ENCODE measurements at regions not wholly inside any gene's neighbourhood (a gene's known extent, or its start where the extent isn't known, plus 50 kb on each side); places are given as distances from the start of the nearest gene placed in this dataset.

DNA sequence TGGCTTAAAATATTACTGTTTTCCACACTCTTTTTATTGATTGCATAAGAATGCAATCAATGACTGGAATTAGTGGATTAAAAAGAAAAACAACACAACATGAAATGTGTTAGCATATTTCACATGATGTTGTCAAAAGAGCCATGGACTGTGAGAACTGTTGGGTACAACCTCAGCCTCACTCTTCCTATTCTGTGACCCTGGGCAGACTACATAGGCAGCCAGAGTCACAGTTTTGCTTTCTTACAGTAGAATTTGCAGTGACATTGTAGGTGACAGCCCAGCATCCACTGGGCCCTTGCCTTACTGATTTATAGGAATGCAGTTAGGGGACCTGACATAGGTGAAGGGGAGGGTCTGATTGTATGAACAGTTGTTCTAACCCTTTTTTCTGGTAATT lies 471.4 kb upstream of the SLC35B3 start:
- Histone ChIP-seq H3K27ac (no peak overlapping the region), H3K9me3 (no peaks in the 10 kb centered on the region), H3K4me3 (no peak overlapping the region), H3K4me1 (no peaks in the 10 kb centered on the region), H3K36me3 (no peaks in the 10 kb centered on the region), H3K27me3 (no peaks in the 10 kb centered on the region)
- intact Hi-C loops (cut with DNase I) = no loop called here
- no peak for TF ChIP-seq POLR2A (IDR thresholded peaks at IDR 0.05)
- DNase-seq (ENCODE audit: extremely low spot score in 2 of 2) = no peak

DNA sequence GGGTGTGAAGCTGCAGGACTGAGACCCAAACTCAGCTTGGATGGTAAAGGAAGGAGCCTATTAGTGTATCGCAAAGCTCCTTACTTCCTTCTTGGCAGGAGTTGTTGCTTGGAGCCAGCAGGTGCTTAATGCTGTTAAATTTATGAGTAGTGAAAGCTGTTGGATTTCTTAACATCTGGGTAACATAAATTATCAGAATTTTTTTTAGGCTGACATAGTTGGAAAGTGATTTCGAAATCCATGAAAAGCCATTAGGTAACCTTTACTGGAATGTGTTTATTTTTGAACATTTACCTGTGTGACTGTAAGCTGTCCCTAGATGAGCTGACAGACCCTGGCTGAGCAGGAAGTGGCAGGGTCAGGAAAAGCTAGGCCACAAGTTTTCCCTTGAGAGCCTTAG lies 470.4 kb upstream of the SLC35B3 start:
- Histone ChIP-seq H3K27ac (no peak overlapping the region), H3K36me3 (no peaks in the 10 kb centered on the region), H3K4me1 (no peaks in the 10 kb centered on the region), H3K27me3 (no peaks in the 10 kb centered on the region), H3K4me3 (no peak overlapping the region), H3K9me3 (no peaks in the 10 kb centered on the region)
- intact Hi-C loops (cut with DNase I) = no loop called here
- TF ChIP-seq POLR2A (IDR thresholded peaks at IDR 0.05) (no peak), POLR2AphosphoS5 (IDR thresholded peaks at IDR 0.05; ENCODE audit: insufficient read depth in 1 of 2, low read depth in 1 of 2) (peak in 1 of 2 donors; percentile 47)
- TF ChIP-seq, protein P1, sequence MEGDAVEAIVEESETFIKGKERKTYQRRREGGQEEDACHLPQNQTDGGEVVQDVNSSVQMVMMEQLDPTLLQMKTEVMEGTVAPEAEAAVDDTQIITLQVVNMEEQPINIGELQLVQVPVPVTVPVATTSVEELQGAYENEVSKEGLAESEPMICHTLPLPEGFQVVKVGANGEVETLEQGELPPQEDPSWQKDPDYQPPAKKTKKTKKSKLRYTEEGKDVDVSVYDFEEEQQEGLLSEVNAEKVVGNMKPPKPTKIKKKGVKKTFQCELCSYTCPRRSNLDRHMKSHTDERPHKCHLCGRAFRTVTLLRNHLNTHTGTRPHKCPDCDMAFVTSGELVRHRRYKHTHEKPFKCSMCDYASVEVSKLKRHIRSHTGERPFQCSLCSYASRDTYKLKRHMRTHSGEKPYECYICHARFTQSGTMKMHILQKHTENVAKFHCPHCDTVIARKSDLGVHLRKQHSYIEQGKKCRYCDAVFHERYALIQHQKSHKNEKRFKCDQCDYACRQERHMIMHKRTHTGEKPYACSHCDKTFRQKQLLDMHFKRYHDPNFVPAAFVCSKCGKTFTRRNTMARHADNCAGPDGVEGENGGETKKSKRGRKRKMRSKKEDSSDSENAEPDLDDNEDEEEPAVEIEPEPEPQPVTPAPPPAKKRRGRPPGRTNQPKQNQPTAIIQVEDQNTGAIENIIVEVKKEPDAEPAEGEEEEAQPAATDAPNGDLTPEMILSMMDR (IDR thresholded peaks at IDR 0.05) = no peak
- no peak for DNase-seq (ENCODE audit: extremely low spot score in 2 of 2)

DNA sequence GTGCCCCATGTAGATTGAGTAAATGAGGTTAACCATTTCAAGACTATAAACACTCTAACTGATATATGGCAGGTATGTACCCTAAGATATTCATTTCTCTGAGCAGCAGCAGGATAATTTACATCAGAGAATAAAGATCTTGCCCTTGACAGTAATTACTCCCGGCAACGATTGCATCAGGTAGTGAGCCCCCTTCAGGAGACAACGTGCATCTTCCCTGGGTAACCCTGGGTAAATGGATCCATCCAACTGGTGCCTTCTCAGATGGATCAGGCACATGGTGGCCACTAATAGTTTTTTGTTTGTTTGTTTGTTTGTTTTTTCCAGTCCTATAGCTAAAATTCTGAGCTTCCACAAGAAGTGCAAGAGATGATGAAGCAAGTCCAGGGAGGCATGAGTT lies 469.4 kb upstream of the SLC35B3 start:
- Histone ChIP-seq H3K4me3 (no peak overlapping the region), H3K27ac (no peak overlapping the region), H3K9me3 (no peaks in the 10 kb centered on the region), H3K27me3 (no peaks in the 10 kb centered on the region), H3K36me3 (no peaks in the 10 kb centered on the region), H3K4me1 (no peaks in the 10 kb centered on the region)
- no peak for TF ChIP-seq POLR2AphosphoS5 (IDR thresholded peaks at IDR 0.05; ENCODE audit: insufficient read depth in 1 of 2, low read depth in 1 of 2)
- TF ChIP-seq, protein P1 (IDR thresholded peaks at IDR 0.05) = no peak
- no peak for TF ChIP-seq POLR2A (IDR thresholded peaks at IDR 0.05)
- DNase-seq (ENCODE audit: extremely low spot score in 2 of 2) = no peak
- intact Hi-C loops (cut with DNase I) = no loop called here

DNA sequence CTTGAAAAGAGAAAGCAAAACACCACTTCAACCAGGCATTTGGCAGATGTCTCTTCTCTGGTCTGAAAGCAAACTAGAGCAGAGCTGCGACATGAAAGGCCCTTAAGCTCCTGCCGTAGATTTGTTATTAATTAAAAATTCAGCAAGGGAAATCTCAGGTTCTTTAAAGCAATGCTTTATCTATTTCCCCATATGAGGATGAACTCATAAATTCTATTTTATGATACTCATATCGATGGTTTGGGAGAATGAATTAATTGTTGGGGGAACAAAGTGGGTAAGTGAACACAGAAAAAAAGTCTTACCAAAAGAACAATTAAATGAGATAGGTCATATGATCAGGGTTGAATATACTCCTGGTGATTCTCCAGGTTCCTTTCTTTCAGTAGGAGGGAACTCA lies 464.7 kb upstream of the SLC35B3 start:
- Histone ChIP-seq H3K4me3 (no peak overlapping the region), H3K36me3 (no peaks in the 10 kb centered on the region), H3K9me3 (no peaks in the 10 kb centered on the region), H3K27ac (no peak overlapping the region), H3K27me3 (no peaks in the 10 kb centered on the region), H3K4me1 (no peaks in the 10 kb centered on the region)
- TF ChIP-seq POLR2AphosphoS5 (IDR thresholded peaks at IDR 0.05; ENCODE audit: insufficient read depth in 1 of 2, low read depth in 1 of 2) (no peak), POLR2A (IDR thresholded peaks at IDR 0.05) (no peak)
- TF ChIP-seq, protein P1 (IDR thresholded peaks at IDR 0.05) = no peak
- no peak for DNase-seq (ENCODE audit: extremely low spot score in 2 of 2)
- intact Hi-C loops (cut with DNase I) = no loop called here

DNA sequence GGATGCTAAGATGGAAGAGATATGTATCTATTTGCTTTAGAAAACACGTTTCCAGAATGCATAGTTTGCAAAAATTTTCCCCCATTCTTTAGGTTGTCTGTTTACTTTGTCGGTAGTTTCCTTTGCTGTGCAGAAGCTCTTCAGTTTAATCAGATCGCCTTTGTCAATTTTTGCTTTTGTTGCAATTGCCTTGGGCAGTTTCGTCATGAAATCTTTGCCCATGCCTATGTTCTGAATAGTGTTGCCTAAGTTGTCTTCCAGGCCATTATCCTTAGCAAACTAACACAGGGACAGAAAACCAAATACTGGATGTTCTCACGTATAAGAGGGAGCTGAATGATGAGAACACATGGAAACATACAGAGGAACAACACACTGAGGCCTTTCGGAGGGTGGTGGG lies 454.2 kb upstream of the SLC35B3 start:
- H3K4me3 ChIP-seq = no peak overlapping the region
- no peaks in the 10 kb centered on the region for H3K9me3 ChIP-seq
- H3K27me3 ChIP-seq = no peaks in the 10 kb centered on the region
- TF ChIP-seq, protein P1 (IDR thresholded peaks at IDR 0.05) = no peak
- TF ChIP-seq POLR2A (IDR thresholded peaks at IDR 0.05) = no peak
- TF ChIP-seq POLR2AphosphoS5 (IDR thresholded peaks at IDR 0.05; ENCODE audit: insufficient read depth in 1 of 2, low read depth in 1 of 2) = no peak
- no peaks in the 10 kb centered on the region for H3K4me1 ChIP-seq
- H3K36me3 ChIP-seq = no peaks in the 10 kb centered on the region
- intact Hi-C loops (cut with DNase I) = no loop called here
- no peak overlapping the region for H3K27ac ChIP-seq
- no peak for DNase-seq (ENCODE audit: extremely low spot score in 2 of 2)

DNA sequence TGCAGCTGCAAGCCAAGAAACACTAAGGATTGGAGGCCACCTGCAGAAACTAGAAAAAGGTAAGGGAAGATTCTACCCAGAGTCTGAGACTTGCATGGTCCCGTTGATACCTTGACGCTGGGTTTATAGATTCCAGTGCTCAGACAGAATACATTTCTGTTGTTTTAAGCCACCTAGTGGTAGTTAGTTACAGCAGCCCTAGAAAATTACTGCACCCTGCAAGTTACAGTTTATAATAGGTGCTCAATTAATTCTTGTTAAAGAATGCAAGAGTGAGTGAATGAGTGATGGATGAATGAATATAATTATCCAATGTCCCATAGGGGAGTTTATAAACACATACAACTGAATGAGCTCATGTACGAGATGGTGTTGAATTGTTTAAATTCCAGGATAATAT lies 453.1 kb upstream of the SLC35B3 start:
- Histone ChIP-seq H3K4me1 (no peaks in the 10 kb centered on the region), H3K27me3 (no peaks in the 10 kb centered on the region), H3K36me3 (no peaks in the 10 kb centered on the region), H3K4me3 (no peak overlapping the region), H3K9me3 (no peaks in the 10 kb centered on the region), H3K27ac (no peak overlapping the region)
- no peak for DNase-seq (ENCODE audit: extremely low spot score in 2 of 2)
- intact Hi-C loops (cut with DNase I) = no loop called here
- TF ChIP-seq, protein P1 (IDR thresholded peaks at IDR 0.05) = no peak
- no peak for TF ChIP-seq POLR2A (IDR thresholded peaks at IDR 0.05)
- no peak for TF ChIP-seq POLR2AphosphoS5 (IDR thresholded peaks at IDR 0.05; ENCODE audit: insufficient read depth in 1 of 2, low read depth in 1 of 2)

Data from vagina (tissue), 2 donors.